ENCODE measurements at regions not wholly inside any gene's neighbourhood (a gene's known extent, or its start where the extent isn't known, plus 50 kb on each side); places are given as distances from the start of the nearest gene placed in this dataset.
"Not testable (repeated sequence)": the region's sequence is repeated elsewhere in the genome, so short reads cannot be mapped to it uniquely, and the experiment has no call there.

GRCh38 chr1:223951551-223951950 lies 105.8 kb upstream of the TP53BP2 start:
- DNase-seq: not testable (repeated sequence)

- DNase-seq: not testable (repeated sequence)
Measured at GRCh38 chr1:223949944-223950343, 104.2 kb upstream of the TP53BP2 start.

DNA sequence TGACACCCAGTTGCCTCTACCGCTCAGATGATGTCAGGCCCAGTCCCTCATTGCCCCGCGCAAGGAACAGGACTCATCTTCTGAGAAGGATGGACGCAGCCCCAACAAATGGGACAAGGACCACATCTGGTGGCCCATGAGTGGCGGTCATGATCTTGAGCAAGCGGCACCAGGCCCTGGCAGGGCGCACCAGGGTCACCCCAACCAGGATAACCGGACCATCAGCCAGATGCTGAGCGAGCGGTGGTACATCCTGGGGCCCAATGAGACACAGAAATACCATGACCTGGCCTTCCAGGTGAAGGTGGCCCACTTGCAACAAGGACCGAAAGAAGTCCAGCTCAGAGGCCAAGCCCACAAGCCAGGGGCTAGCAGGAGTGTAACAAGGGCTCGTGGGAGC lies 102.3 kb upstream of the TP53BP2 start:
- not testable (repeated sequence) for DNase-seq

DNA sequence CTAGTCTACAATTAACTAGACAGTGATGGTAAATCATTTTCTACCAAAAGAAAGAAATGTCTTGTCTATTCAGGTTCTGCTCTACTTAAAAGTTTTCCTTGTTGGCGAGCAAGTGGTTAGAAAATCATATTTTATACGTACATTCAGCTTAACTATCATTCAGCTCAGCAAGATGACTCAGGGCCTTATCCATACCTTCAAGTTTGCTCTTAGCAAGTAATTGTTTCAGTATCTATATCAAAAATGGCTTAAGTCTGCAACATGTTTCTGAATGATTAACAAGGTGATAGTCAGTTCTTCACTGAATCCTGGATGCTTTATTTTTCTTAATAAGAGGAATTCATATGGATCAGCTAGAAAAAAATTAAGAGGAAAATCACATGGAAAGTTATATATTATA lies 90.8 kb upstream of the TP53BP2 start:
- not testable (repeated sequence) for DNase-seq

- not testable (repeated sequence) for DNase-seq
Measured at GRCh38 chr1:223931476-223931875, 85.7 kb upstream of the TP53BP2 start.

- DNase-seq: not testable (repeated sequence)
Measured at GRCh38 chr1:223920805-223921204, 75.1 kb upstream of the TP53BP2 start.

DNA sequence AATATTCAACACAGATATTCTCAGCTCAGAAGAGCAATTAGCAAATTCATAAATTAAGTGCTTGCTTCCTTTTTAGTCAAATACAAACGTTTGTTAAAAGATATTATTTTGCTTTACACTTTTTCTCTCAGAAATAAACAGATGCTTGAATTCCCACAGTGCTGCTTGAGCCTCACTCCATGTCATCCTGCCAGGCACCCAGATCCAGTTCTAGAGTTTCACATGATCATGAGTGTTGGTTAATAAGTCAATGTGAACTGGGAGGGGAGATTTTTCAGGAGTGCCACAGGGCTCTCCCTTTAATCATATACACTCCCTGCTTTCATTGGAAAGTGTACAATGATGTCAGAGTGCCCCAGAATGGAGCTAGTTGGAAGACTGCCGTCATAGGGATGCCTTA lies 69.7 kb upstream of the TP53BP2 start:
- not testable (repeated sequence) for DNase-seq

- DNase-seq: not testable (repeated sequence)
Measured at GRCh38 chr1:223913715-223914114, 68.0 kb upstream of the TP53BP2 start.

- not testable (repeated sequence) for DNase-seq
Measured at GRCh38 chr1:223907943-223908587, 62.3 kb upstream of the TP53BP2 start.

DNA sequence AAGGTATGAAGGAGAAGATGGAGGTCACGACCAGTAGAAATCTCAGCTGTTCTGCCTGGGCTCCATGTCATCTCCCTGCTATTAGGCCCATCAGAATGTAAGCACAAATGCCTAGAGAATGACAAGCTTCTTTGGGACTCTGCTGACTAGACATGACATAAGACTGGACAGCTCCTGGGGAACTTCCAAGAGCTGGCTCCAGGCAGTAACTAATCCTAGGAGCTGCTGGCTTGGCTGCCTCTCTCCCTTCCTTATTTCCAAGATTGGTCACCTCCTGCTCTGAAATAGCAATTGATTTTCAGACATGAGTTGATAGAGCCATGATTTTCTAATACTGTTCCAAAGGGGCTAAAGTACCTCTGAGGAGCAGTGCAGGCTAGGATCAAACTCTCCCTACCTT lies 57.5 kb upstream of the TP53BP2 start:
- DNase-seq: not testable (repeated sequence)

- DNase-seq: not testable (repeated sequence)
Measured at GRCh38 chr1:223899775-223900174, 54.0 kb upstream of the TP53BP2 start.

- not testable (repeated sequence) for DNase-seq
Measured at GRCh38 chr1:223897097-223897496, 51.4 kb upstream of the TP53BP2 start.

DNA sequence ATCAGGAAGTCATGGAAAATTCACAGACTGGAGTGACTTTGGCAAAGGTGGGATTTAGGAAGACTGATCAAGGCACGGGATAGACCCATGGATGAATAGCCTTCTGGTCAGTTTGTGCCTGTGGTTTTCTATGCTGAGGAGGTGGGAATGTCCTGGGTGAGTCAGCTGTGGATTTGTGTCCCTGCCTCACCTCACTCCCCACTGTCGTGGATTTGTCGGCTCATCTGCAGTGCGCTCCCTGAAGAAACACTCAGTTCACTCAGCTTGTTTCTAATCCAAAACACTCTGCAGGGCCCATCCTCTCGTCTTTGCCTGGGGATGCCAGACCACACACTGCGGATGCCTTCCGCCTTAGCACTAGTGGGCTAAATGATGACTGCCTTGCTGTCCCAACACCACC lies 50.2 kb upstream of the TP53BP2 start:
- DNase-seq: not testable (repeated sequence)
